ENCODE measurements at regions not wholly inside any gene's neighbourhood (a gene's known extent, or its start where the extent isn't known, plus 50 kb on each side); places are given as distances from the start of the nearest gene placed in this dataset.
"Not testable (repeated sequence)": the region's sequence is repeated elsewhere in the genome, so short reads cannot be mapped to it uniquely, and the experiment has no call there.

DNA sequence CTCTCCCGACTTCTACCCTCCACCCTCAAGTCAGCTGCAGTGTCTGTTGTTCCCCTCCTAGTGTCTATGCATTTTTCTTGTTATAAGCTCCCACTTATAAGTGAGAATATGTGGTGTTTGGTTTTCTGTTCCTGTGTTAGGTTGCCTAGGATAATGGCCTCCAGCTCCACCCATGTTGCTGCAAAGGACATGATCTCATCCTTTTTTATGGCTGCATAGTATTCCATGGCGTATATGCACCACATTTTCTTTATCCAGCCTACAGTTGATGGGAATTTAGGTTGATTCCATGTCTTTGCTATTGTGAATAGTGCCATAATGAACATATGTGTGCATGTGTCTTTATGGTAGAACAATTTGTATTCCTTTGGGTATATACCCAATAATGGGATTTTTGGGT lies 80.7 kb downstream of the SPTSSA start:
- DNase-seq (ENCODE audit: low read depth); H3K4me3 ChIP-seq (ENCODE audit: low read depth, low read length): not testable (repeated sequence)

- H3K4me3 ChIP-seq (ENCODE audit: low read depth, low read length) = no peak overlapping the region
- TF ChIP-seq, protein P1, sequence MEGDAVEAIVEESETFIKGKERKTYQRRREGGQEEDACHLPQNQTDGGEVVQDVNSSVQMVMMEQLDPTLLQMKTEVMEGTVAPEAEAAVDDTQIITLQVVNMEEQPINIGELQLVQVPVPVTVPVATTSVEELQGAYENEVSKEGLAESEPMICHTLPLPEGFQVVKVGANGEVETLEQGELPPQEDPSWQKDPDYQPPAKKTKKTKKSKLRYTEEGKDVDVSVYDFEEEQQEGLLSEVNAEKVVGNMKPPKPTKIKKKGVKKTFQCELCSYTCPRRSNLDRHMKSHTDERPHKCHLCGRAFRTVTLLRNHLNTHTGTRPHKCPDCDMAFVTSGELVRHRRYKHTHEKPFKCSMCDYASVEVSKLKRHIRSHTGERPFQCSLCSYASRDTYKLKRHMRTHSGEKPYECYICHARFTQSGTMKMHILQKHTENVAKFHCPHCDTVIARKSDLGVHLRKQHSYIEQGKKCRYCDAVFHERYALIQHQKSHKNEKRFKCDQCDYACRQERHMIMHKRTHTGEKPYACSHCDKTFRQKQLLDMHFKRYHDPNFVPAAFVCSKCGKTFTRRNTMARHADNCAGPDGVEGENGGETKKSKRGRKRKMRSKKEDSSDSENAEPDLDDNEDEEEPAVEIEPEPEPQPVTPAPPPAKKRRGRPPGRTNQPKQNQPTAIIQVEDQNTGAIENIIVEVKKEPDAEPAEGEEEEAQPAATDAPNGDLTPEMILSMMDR (IDR thresholded peaks at IDR 0.05; ENCODE audit: low read depth, low read length, missing control alignments) = no peak
- DNase-seq (ENCODE audit: low read depth) = no peak
These were observed 81.6 kb downstream of the SPTSSA start for GRCh38 chr14:34380471-34380845.

DNA sequence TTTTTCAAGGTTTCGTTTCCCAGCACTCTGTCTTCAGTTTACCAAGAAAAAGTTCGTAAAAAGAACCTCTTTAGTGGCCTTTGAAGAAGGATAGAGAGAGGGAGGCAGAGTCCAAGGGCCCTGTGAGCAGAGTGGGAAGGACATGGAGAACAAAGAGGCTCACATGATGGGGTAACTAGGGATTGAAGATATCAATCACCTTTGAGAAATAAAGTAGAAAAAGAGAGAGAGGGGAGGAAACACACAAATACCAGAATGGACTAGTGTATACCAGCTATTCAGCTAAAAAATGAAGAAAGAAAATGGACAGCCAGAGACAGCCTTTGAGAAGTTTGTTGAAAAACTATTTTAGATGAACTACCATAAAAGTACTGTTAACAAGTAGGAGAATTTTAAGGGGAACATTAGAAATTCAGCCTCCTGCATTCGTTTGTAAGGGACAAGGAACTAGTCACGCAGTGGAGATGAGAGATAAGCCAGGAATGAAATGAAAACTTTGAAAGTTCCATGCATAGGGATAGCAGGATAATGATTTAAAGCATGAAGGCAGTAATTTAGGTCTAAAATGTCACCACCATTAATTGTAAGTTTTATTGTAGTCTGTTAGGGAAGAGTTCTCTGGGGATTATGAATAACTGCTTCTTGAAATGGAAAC lies 82.1 kb downstream of the SPTSSA start:
- no peak overlapping the region for H3K4me3 ChIP-seq (ENCODE audit: low read depth, low read length)
- no peak for DNase-seq (ENCODE audit: low read depth)
- TF ChIP-seq, protein P1 (IDR thresholded peaks at IDR 0.05; ENCODE audit: low read depth, low read length, missing control alignments) = no peak

DNA sequence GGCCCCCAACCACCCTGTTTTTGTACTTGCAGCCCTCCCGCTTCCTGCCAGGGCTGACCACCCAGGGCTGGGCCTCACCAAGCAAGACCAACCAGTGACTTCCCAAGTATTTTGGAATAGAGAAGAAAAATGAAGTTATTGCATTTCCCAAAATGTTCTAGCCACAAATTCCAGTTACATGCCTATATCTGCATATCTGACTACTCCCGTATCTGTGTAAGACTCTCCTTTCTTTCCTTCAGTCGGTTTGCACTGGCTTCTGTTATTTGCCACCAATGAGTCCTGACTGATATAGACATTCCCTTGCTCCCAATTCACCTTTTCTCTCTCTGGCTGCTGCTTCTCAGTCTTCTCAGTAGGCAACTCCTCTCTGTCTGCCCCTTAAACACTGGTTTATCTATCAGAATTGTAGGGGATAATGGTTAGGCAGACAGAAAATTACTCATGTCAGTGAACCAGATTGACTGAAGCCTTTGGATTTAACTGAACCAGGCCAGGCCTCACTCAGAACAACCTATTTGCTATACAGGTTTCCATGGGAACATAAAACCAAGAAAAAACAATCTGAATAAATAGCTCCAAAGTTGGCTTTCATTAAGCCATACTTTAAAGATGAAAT lies 85.3 kb downstream of the SPTSSA start:
- no peak for DNase-seq (ENCODE audit: low read depth)
- TF ChIP-seq, protein P1 (IDR thresholded peaks at IDR 0.05; ENCODE audit: low read depth, low read length, missing control alignments) = no peak
- H3K4me3 ChIP-seq (ENCODE audit: low read depth, low read length) = no peak overlapping the region

DNA sequence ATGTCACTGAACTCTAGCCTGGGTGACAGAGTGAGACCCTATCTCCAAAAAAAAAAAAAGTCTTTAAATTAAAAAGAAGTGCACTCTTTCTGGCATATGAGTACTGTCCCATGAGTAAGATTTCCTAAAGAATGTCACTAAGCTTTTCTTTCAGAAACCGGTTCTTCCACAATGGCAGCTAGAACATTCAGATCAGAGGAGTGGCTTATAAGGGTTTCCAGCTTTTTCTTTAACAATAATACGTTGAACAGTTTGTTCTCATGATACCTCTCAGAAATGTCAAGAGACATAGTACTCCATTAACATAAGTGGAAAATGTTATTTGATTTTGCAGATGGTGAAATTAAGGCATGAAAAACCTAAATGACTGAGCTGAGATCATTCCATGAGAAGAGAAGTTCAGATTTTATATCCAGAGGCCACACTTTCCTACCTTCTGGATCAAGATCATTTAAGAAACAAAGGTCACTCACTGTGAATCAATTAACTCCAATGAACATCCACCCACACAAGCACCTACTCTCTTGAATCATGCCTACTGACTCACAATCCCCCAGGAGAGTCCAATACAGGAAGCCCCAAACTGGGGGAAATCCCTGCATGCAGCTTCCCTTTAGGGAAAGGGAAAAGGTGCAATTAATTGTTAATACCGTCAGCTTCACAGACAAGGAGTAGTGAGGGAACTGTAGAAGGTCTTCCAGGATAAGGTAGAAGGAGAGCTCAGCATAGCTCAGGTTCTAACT lies 86.9 kb downstream of the SPTSSA start:
- no peak overlapping the region for H3K4me3 ChIP-seq (ENCODE audit: low read depth, low read length)
- TF ChIP-seq, protein P1 (IDR thresholded peaks at IDR 0.05; ENCODE audit: low read depth, low read length, missing control alignments) = no peak
- DNase-seq (ENCODE audit: low read depth) = no peak

GRCh38 chr14:34373191-34373590 lies 88.8 kb downstream of the SPTSSA start:
- no peak for DNase-seq (ENCODE audit: low read depth)
- H3K4me3 ChIP-seq (ENCODE audit: low read depth, low read length) = no peak overlapping the region
- TF ChIP-seq, protein P1 (IDR thresholded peaks at IDR 0.05; ENCODE audit: low read depth, low read length, missing control alignments) = no peak

DNA sequence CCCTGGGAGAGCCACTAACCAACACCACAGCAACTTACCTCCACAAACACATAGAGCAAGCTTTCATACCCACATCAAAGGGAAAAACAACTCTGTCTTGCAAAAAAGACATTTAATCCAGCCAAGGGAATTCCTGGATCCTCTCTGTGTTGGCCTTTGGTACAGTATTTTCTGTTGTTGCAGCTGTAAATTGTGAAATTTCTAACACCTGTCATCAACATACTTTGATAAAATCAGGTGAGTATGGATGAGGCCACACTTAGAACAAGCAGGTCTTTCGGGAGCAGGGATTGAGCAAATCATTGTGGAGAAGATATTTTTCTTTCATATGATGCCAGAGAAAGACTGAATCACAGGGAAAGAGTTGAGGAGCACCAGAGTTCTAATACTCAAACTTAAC lies 89.3 kb downstream of the SPTSSA start:
- DNase-seq (ENCODE audit: low read depth) = no peak
- TF ChIP-seq, protein P1 (IDR thresholded peaks at IDR 0.05; ENCODE audit: low read depth, low read length, missing control alignments) = no peak
- no peak overlapping the region for H3K4me3 ChIP-seq (ENCODE audit: low read depth, low read length)

Measured in GM12864 (cell line).